HG03066 (cell line): ENCODE measurements at regions not wholly inside any gene's neighbourhood (a gene's known extent, or its start where the extent isn't known, plus 50 kb on each side); places are given as distances from the start of the nearest gene placed in this dataset.

ENCODE experiments used
- ATAC-seq: cut with Tn5 transposase; IDR thresholded peaks from one replicate; pipeline ENCODE4 v1.9.1; 2021; ENCODE audit warnings: low read depth; ENCODE audit not compliant: unreplicated experiment

DNA sequence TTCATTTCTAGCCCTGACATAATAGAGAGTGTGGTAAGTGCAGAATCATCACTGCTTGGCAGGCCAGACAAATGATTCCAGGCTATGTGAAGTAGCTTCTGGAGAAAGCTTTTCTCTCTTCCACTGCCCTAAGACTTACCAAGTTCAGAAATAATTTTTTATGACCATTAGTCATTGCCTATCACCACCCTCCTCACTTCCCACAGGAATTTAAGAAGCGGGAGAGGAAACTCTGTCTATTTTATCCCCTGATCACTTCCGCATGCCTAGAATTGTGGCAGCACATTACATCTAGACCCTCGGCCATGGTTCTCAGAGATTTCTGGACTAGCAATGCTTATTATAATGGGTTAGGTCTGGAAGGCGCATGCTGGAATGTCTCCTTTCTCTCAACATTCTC is 397.8 kb upstream of the NR2F2 start:
- no peak for ATAC-seq

DNA sequence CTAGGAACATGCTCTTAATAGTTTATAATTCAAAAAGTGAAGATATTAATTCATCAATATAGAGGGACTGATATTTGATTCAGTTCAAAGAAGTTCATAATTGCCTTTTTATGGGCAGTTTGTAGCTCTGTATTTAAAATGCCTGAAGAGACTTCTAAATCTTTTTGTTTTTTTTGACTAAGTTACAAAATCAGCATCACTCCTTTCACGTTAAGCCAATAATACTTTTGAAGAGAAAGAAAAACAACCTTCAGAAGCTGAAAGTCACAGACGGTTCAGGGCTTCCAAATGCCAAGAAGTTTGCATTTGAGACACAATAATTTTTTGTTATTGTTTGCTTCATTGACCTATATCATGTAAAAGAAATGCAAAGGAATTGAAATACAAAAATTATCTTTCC is 394.6 kb upstream of the NR2F2 start:
- no peak for ATAC-seq

DNA sequence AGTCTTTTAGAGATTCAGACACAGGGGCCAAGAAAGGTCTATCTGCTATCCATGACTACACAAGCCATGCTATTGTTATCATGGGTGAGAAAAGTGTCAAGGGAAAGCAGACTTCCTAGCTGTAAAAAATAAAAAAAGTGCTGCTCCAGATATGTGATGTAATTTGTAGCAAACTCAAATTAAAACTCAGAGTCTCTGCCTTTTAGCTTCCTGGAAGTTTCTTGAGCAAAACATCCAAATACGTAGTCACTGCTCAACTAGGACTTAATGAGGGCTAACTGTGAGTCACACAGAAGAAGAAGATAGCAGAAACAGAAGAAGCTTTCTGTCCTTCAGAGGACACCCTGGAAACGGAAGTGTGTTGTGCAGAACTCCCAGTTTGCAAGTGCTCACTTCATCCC is 393.4 kb upstream of the NR2F2 start:
- ATAC-seq, result no peak

DNA sequence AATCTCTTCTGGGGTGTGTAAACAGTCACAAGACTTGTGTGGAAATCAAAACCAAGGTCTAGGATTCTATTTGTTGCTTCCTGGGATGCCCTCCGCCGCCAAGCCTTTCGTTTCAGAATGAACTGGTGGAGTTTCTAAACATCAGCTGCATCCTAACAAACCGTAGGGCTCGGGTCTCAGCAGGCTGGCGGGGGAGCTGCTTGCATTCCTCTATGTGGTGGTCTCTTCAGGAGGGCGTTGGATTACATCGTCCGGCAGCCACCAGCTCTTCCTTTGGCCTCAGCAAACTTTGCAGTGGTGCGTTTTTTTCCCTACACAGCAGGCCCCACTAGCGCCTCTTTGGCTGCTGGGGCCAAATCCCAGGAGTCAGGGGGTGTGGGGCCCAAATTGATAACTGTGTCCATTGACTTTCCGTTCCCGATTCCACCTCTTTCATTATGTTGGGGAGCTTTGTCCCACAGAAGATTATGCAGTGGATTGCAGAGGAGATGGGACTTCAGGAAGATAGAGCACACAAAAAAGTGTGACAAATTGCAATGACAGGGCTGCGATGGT is 390.0 kb upstream of the NR2F2 start:
- ATAC-seq, result no peak

DNA sequence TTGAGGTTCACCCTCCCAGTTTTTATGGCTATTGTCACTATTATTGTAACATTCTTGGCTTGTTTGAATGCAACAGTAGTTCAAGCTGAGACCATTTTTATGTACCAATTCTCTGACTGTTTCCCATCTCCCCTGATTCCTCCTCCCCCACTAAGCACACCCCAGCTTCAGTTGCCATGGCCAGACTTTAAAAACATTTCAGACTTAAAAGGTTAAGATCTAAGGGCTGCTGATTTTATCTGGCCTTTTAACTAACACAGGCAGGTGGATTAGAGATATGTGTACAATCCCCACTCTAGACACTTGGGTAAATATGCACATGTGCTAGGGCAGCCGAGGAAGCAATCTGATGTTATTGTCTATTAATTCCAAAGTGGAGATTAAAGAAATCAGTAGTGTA is 386.3 kb upstream of the NR2F2 start:
- no peak for ATAC-seq

DNA sequence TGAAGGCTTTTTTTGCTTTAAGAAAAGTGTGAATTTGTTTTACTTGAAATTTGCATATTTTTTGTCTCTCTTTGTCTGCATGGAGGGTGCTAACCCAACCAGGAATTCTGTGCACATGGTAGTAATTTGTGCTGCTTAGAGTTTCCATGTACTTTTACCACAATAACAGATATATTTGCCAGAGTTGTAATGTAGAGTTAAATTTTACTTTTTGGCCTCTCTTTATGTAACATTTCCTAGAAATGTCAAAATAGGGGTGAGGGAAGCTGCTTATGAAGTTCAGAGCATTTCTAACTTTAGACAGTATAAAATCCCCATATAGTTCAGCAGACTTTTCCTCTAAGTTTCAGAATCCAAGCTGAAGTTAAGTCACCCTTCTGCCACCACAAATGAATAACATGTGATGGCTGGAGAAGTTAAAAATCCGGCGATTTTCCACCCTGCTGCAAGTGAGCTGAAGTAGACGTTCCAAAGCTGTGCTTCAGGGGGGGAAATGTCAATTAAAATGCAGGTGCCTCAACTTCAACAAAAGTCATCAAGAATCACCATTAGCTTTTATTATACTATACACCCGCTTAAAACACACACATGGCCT is 385.7 kb upstream of the NR2F2 start:
- ATAC-seq, result no peak

DNA sequence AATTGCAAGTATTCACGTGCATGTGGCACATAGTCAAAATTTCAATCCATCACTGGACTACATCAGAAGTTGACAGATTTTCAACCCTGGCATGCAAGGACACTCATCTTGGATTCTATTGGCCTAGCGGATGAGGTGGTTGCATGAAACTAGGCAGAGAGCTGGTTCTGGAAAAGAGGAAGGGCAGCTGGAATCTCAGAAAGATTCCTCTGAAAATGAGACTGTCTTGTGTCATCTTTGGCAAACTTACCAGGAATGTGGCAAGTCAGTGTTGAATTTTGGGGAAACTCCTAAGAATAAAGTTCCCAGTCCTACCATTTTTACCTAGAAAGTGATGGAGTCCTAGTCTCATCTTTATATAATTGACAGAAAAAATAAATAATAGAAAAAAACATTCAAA is 384.3 kb upstream of the NR2F2 start:
- no peak for ATAC-seq

DNA sequence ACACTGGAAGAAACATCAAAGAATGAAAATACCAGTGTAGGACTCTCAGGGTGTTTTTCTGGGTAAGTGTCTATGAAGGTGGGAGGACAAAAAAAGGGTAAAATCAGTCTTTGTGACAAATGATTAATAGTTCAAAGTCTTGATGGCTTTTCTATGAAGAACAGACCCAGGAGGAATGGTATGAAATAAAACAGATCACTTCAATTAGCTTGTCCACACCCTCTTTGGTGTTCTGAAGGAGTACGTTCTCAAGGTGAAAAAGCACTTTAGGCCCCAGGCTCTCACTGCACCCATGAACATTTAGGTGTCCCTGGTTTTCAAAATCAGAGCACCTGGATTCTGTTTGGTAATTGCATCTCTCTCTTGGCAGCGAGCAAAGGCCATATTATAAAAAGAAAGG is 383.6 kb upstream of the NR2F2 start:
- ATAC-seq, result no peak

DNA sequence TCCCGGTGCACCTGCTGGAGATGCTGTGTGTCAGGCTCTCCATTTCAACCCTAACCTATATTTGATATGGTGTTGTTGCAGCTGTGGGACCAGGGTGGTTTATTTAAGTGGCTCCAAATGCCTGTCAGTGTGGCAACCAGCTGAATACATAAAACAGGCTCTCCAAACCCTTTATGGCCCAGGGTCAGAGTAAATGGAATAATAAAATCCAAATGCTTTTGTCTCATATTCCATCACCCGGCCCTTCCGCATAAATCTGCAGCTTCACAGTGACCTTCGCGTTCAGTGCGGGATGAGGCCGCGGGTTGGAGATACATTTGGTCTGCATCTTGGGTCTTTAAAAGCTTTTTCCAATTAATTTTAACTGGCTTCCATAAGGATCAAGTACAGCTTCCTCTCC is 382.1 kb upstream of the NR2F2 start:
- ATAC-seq, result no peak

DNA sequence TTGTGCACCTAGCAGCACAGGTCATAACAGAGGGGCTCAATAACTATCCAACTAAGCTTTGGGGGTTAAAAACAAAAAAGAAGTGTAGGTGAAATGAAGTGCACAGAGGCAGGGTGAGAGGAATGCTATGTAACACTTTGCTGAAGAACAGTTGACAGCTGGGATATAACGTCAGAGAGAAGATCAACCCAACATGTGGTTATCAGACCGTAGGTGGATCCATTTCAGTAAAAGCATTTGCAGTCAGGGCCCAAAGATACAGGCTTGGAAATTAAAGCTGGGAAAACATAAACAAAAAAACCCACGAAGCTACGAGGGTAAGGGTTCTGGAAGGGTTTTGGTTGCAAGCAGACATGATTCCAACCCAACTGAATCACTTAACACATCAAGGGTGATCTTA is 377.5 kb upstream of the NR2F2 start:
- ATAC-seq, result no peak

DNA sequence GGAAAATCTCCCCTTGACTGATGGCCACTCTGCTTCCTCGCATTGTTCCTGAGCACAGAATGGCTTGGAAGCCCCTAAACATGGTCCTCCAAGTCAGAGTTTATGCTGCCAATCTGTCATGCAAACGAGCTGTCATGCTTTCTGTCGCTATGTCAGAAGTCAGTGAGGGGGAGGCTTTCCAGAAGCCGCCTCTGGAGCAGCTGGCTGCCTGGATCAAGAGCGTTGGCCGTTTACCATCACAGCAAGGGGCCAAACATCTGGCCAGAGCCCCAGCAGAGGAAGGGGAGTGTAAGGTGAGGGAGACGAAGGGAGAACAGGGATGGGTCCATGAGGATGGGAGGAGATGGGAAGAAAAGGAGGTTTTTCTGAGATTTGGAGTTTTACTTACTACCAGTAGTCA is 372.6 kb upstream of the NR2F2 start:
- no peak for ATAC-seq

DNA sequence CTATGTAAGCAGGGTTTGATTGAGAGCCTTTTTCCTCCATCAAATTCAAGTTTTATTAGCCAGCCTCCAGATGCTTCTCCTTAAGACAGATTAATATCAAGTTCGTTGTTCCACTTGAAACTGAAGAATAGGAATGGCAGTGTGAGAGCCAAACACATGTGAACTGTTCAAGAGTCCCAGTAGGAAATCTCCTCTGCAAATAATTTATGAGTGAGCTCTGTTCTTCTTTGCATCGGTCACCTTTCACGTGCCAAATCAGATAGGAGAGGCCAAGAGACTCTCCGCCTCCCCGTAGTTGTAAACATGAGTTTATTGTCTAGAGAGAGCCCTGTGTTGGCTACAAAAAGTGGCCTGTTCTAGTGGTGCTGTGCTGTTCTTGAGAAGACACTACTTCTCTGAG is 372.1 kb upstream of the NR2F2 start:
- ATAC-seq, result no peak

DNA sequence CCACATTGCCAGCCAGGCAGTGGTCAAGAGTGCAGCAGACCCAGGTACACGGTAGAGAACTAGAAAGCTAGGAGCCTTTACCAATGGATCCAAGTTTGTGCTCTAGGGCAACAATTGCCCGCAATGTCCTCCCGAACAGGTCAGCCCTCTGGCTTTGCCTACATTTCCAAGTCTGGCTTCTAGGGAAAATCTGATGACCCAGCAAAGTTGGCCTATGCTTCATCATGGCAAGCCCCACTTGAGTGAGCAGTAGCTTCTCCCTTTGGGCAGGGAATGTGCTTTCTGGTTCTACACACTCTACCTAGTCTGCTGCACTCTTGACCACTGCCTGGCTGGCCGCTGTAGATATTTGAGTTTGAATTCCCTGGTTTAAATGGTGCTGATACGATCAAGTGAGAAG is 361.6 kb upstream of the NR2F2 start:
- ATAC-seq, result no peak

DNA sequence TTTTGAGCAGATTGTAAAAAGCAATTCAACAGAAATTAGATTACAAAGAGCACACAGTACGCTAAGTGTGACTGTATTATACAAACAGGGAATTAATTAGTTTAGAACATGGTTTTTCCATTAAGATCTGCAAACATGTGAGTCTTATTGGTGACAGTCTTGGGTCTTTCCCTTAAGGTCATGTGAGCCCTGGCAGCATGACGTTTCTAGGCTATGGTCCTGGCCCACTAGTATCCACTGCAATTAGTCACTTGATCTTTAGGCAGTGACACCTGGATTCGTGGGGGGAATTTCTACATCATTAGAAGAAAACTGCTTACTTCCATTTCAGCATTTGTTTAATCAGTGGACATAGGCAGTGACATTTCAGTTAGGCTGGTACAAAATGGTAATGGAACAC is 360.2 kb upstream of the NR2F2 start:
- ATAC-seq, result no peak

DNA sequence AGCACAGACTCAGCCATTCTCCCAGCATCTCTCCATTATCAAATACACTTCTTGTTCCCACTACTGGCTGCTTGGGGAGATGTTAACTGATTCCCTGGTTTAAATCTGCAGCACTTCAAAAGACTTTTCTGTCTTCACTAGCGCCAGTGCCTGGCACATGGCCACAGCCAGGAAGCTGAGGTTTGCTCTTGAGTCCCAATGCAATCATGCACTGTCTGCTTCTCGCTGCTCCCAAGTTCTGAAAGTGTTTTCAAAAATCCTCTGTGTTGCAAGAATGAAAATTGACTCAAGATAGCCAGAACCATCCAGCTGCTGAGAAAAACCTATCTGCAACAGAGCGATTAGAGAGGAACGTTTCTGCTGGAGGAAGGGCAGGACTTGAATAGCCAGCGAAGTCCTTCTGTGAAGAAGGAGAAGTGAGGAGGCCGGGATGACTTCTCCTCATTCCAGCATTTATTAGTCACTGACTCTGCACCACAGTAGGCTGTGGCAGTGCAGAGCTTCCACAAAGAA is 358.4 kb upstream of the NR2F2 start:
- ATAC-seq, result no peak

DNA sequence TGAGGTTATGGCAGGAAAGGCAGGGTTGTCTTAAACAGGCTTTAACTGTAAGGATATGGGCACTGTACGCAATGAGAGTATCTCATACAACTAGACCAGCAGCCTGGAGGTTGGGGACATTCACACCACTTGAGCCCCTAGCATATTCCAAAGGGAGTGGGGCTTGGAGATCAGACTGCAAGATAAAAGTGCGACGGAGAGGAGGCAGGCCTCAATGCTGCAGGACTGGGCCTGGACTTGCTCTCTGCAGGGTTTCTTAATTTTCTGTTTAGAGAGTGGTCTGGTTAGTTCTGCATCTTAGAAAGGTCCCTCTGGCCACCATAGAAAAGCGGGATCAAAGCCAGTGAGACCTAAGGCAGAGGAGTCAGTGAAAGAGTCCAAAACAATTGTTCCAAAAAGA is 357.7 kb upstream of the NR2F2 start:
- no peak for ATAC-seq

DNA sequence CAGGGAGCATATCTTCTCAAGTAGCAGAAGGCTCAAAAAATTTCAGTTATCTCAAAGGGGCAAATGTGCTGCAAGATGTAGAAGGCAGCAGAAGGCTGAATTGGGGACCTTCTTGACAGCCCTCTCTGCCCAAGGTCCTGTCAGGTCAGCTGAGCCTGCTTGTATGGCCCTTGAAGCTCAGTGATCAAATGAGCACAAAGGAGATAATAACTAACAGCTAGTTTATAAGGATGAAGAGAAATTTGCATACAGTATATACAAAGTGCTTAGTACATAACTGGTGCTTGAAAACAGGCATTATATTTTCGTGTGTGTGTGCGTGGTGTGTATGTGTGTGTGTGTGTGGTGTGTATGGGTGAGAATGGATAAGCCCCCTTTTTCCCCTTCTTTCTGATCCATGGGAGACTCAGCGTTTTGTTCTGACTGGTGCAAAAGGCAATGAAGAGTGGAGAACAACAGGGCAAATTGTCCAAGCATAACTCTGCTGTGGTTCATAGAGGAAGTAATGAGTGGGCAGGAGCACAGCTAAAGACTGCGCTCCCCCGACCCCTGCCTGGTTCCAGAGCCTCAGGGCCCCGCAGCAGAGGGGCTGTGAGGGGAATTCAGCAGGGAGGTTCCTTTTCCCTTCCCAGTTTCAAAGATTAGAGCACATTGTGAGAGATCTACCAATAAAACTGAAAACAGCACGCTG is 356.8 kb upstream of the NR2F2 start:
- peak; percentile 71 for ATAC-seq

DNA sequence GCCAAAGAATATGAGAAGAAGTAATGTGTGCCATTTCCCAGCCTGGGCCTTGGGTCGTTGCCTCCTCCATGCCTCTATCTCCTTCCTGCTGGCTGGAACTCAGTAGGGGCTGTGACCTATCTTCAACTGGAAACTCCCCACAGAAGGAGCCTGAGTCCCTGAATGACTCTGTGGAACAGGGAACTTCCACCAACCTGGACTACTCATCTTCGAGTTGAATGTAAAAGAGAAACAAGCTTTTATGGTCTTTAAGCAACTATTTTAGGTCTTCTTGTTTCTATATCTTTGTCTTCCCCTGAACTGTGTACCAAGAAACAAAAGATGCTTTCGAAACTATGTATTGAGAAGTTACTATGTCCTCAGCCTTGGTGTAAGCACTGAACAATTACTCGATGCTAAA is 355.3 kb upstream of the NR2F2 start:
- ATAC-seq, result peak; percentile 52

DNA sequence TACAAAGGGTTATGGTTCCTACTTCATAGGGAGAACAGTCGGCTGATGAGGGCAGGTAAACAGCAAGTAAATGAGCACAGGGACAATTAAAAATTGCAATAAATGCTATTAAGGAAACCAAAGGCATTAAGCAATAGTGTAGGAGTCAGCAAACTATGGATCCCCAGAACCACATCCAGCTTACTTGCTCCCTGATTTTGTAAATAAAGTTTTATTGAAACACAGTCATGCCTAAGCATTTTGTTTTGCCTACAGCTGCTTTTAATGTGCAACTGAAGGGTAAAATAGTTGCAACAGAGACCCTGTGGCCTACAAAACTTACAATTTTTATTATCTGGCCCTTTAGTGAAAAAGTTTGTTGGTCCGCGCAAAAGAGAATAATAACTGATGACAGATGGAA is 351.2 kb upstream of the NR2F2 start:
- ATAC-seq, result no peak

DNA sequence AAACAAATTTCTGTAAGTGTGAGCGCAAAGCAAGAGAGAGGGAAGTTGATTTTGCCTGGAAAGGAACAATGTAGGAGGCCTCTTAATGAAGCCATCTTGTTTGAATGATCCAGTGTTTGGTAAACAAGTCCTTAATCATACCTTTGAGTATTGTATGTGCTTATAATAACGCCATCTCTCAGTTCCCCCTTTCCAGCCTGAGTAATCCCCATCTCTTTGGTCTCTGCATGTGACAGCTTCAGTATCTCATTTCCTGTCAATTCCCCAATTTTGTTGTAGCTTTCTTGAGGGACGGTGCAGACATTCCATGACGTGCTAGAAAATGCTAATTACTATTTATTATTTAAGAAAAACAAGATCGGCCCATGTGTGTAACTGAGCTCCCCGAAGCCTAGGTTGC is 349.3 kb upstream of the NR2F2 start:
- ATAC-seq, result no peak

DNA sequence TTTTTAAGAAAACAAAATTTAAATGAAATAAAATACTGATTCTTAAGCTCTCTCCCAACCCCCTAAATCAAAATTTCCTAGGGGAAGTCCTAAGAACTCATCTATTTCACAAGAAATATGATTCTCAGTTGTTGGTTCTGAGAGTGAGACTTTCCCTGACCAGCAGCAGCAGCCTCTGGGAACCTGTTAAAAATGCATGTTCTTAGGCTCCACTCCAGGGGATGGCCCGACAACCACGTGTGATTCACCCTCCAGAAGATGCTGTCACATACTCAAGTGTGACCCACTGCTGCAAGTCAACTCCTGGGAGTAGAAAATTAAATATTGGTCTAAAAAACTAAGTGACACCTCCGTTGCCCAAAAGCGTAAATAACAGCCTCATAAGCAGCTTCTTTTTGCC is 343.2 kb upstream of the NR2F2 start:
- ATAC-seq, result no peak

DNA sequence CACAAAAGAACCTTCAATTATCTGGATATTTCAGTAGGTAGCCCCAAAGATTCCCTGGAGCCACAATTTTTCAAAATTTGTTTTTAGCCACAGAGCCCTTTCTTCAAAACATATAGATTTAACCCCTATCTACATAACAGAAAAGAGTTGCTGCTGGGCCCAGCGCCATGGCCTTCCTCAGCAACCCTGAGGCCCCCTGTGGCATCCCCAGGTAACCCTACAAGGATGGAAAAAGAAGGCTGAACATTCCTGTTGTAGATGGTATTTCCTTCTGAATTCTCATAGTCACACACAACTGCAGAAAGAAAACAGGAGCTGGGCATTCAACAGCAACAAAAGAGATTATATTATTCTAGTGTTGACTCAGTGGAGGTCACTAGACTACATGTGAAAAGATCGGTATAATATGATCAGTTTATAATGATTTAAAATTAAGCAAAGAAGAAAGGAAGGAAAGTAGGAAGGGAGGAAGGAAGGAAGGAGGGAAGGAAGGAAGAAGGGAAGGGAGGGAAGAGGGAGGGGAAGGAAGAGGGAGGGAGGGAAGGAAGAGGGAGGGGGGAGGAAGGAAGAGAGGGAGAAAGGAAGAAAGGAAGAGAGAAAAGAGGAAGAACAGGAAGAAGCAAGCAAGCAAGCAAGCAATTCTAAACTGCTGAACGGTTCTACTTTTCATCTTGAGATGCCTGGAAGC is 342.5 kb upstream of the NR2F2 start:
- ATAC-seq, result no peak
